T1000 (cell line): ENCODE measurements at regions not wholly inside any gene's neighbourhood (a gene's known extent, or its start where the extent isn't known, plus 50 kb on each side); places are given as distances from the start of the nearest gene placed in this dataset.

Experiments
- DNase-seq: peaks from one replicate; lab custom pipeline; 2025; ENCODE audit warnings: mixed read lengths; lab: John Stamatoyannopoulos, UW

- DNase-seq = no peak
Observed at GRCh38 chr1:86228546-86228945, 72.0 kb upstream of the COL24A1 start.

GRCh38 chr1:86227026-86227425 is 70.5 kb upstream of the COL24A1 start:
- DNase-seq = no peak

GRCh38 chr1:86226204-86226603 is 69.6 kb upstream of the COL24A1 start:
- DNase-seq = no peak

- no peak for DNase-seq
Observed at GRCh38 chr1:86224651-86225310, 68.2 kb upstream of the COL24A1 start.

- DNase-seq = no peak
Observed at GRCh38 chr1:86218859-86219258, 62.3 kb upstream of the COL24A1 start.

- DNase-seq = no peak
Observed at GRCh38 chr1:86214605-86215004, 58.0 kb upstream of the COL24A1 start.

- no peak for DNase-seq
Observed at GRCh38 chr1:86209346-86209745, 52.8 kb upstream of the COL24A1 start.

GRCh38 chr1:86207323-86207722 is 50.8 kb upstream of the COL24A1 start:
- DNase-seq = peak; percentile 84
